SW 1271 (cell line): ENCODE measurements at regions not wholly inside any gene's neighbourhood (a gene's known extent, or its start where the extent isn't known, plus 50 kb on each side); places are given as distances from the start of the nearest gene placed in this dataset.
"Not testable (repeated sequence)": the region's sequence is repeated elsewhere in the genome, so short reads cannot be mapped to it uniquely, and the experiment has no call there.

Source experiments
- DNase-seq, 2 experiments: peaks; one replicate each; lab custom pipeline; 2025; lab: John Stamatoyannopoulos, UW

DNA sequence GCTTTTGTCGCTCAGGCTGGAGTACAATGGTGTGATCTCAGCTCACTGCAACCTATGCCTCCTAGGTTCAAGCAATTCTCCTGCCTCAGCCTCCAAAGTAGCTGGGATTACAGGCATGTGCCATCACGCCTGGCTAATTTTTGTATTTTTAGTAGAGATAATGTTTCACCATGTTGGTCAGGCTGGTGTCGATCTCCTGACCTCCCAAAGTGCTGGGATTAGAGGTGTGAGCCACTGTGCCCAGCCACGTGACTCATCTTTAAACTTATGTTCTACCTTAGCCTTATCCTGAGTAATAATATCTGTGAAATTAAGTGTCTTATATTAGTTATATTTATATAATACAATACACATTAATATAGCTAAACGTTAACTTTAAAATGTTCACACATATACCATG, 101.2 kb upstream of the CADM1 start:
- DNase-seq = not testable (repeated sequence)

DNA sequence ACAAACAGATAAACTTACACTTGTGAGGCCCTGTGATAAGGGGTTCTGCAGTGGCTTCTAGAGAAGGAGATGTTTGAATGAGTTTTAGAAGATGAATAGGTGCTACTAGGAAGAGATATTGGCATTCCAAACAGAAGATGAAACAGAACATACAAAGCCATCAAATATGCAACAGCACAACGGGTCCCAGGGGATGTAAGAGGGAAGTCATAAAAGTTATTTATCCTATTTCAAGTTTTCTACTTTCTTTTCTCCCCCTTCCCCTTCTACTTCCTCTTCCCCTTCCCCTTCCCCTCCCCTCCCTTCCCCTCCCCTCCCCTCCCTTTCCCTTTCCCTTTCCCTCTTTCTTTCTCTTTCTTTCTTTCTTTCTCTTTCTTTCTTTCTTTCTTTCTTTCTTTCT, 94.9 kb upstream of the CADM1 start:
- no peak for DNase-seq

DNA sequence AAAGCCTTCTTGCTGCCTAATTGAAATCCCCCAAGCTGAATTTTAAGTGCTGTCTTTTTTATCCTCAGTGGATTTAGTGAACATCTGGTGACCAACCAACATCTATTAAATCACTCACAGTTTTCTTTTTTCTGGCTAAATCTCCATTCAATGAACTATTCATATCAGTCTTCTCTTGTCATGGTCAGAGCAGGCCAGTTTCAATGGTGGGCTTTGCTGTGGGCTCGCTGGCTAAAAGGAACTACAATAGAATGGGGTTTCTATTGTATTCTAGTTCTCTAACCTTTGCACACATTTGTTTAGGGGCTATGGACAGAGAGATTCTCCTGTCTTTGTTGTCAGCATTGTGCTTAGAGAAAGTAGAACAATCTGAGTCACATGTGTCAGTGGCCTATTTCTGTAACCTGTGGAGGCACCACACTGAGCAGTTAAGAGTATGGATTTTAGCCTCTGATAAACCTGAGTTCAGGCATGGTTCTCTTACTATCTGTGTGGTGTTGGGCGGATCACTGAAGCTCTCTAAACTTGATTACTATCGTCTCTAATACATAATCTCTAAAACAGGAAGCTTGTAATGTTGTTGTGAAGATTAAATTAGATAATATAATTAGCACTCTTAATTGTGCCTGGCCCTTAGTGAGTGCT, 94.2 kb upstream of the CADM1 start:
- DNase-seq = no peak

DNA sequence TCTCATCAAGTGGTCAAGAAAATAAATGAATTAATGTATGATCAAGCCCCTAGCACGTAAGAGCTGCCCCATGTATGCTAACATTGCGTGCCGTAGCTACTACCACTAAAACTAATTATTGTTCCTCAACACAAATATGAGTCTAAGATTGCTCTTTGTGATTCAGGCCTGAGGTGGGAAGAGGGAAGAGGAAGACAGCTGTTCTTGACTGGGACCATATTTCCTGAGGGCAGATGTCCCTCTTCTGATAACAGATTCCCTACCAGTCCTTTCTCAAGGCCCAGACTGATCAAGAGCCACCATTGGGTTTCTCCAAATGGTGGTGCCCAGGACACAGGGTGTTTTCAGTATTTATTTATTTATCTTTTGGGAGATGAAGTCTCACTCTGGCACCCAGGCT, 87.2 kb upstream of the CADM1 start:
- DNase-seq = no peak

DNA sequence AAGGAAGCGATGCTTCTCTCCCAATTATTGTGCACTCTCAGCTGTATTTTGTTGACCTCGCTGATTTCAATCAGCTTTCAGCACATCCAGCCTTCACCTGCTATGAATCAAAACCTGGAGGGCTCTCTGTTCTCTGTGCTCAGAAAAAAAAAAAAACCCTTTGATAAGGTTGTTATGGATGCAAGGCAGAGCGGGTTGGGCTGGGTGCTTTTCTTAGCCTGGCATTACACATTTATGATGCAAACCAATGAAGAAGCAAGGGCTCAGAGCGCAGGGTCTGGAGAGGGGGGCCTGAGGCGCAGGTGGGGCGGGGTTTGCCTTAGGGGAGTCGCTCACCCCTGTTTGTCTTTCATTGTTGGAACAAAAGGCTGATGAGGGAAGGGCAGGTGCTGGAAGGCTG, 86.0 kb upstream of the CADM1 start:
- DNase-seq = no peak

DNA sequence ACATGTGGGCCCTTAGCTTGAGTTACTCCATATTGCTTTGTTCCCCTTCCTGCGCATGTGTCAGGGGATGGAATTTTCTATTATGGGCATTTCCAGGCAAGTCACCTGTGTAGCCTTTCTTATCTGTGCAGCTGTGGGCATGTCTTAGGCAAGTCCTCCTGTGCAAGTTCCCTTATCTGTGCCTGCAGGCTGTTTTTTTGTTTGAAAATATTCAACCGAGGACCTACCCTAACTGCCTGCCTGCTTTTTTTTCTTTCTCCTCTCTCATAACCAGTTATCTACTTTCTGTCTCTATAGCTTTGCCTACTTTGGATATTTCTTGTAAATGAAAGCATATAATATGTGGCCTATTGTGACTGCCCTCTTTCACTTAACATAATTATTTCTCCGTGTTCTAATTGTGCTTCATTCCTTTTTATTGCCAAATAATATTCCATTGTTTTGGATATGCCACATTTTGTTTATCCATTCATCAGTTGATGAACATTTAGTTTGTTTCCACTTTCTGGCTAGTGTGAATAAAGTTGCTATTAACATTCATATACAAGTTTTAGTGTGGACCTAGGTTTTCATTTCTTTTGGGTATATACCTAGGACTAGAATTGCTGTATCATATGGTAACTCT, 83.6 kb upstream of the CADM1 start:
- DNase-seq = no peak

DNA sequence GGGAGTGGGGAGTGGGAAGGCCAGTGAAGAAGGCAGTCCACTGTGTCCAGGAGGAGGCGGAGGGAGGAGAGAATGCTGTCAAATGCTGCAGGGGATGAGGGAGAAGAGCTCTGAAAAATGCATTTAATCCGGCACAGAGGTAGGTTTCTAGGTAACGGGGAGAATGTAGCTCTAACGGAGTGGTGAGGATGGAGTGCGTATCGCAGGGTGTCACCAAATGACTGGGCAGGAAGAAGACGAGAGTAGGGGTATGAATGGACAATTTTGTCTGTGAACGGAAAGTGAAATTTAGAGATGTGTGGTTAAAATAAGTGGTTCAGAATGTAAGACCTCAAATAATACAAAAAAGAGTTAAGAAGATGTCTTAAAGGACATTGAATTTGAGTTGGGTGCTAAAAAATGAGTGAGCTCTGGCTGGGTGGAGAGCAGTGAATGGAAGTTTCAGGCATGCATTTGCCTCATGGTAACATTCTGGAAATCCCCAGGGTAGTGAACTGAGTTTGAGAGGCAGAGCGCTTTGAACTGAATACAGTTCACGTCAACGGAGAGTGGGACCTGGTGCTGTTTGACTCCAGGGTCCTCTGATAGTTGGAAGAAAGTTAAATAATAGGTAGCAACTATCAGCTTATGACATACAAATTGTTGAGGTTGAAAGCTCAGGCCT, 81.3 kb upstream of the CADM1 start:
- DNase-seq = no peak

DNA sequence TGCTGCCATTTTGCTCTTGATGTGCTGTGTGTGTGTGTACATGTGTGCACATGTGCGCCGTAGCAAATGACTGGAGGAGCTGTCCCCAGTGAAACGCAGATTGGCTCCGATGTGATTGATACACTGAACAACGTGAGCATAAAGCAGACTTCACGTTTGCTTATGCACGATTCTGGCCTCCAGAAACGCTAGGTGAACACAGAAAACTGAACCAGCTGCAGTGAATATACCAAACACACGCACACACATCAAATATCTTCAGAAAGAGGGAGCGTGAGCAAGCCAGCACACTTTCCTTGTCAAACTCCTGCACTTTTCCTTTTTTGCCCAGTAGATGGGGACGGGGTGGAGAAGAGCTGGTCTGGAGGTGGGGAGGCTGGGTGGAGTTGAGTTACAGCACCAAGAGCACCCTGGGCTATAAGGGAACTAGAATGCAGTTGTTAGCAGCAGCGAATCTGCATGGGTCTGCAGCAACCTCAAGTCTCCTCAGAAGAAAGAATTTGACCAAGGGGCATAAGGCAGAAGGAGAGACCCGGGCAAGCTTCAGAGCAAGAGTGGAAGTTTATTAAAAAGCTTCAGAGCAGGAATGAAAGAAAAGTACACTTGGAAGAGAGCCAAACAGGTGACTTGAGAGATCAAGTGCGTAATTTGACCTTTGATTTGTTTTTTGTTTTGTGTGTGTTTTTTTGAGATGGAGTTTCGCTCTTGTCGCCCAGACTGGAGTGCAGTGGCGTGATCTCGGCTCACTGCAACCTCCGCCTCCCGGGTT, 77.8 kb upstream of the CADM1 start:
- no peak for DNase-seq

DNA sequence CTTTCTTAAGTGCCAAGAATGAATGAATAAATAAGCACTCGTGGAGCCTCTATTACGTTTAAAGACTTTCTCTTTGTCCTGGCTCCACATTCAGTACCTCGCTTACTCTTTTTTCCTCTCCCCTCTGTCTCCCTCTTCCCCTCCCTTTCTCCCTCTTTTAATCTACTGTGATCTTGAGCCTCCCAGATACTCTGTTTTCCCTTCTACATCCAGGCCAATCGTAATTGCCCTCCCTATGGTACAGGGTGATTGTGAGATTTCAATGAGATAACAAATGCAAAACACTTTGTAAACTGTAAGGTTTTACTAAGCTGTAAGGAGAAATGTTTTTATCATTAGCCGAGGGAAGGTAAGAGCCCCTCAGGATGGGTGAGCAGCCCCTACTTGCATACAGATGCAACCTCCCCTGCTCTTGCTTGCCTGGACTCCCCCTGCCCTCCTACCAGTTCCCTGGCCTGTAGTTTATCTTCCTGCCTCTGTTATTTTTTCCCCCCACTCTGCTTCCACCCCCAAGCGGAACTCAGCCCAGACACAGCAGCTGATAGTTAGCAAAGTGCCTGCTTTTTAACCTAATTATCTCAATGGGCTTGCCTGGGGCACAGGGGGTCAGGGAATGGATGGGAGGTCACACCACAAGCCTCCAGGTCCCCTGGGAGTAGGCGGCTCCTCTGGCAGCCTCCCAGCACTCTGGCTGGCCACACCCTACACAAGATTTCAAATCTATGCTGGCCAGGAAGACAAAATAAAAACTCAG, 76.9 kb upstream of the CADM1 start:
- DNase-seq = no peak

DNA sequence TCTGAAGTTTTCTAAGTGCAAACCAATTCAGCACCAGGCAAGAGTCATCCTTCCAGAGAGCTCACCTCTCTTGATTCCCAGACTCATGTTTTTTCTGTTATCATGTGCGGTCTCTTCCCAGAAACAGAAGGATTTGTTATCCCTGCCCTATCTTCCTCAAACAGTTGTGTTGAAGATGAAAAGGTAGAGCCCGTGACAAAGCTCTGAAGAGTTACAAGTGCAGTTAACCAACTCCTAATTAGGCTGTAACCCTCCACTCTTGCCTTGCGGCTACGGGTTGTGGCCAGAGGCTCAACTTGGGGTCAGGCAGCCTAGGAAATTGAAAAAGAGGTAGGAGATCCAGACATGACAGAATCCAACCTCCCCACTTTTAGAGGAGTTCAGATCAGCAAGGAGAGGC, 76.2 kb upstream of the CADM1 start:
- DNase-seq = no peak

DNA sequence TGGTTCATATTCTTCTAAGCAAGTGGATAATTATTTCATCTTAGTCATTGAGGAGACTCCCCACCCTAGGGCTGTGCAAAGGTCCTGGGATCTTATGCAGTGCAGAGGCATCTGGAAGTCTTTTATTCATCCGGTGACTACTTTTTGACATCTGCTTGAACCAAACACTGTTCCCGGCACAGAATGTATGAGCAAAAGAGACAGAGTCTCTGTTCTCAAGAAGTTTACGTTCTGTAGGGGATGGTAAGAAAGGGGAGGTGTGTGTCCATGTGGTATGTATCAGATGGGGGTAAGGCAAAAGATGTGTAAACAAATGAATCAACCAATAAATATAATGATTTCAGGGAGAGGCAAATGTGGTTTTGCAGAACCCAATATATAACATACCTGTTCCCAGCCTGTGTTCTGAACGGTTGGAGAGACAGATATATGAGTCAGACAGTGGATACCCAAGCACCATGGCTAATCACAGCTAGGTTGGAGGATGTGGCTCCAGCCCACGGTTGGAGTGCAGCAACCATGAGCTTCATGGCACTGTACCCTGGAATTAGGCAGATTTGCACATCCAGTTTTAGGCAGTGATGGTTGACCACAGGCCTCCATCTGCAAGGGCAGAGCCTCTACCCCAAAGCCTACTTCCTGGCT, 75.1 kb upstream of the CADM1 start:
- no peak for DNase-seq

DNA sequence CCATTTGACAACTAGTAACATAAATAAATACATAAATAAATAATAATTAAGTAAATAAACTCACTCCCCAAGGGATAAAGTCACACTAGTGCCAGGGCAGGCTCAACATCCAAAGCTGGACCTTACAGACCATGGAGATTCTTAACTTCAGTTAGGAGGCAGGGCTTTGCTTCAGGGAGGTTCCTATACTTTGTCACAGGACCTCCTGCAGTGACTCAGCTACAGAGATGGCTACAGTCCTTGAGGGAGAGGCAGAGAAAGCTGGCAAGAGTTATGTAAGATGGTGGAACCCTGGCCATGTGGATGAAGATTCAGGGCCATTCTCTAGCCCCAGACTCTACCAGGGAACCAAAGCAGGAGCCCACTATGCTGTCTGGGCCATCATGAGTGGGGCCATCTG, 74.1 kb upstream of the CADM1 start:
- no peak for DNase-seq

DNA sequence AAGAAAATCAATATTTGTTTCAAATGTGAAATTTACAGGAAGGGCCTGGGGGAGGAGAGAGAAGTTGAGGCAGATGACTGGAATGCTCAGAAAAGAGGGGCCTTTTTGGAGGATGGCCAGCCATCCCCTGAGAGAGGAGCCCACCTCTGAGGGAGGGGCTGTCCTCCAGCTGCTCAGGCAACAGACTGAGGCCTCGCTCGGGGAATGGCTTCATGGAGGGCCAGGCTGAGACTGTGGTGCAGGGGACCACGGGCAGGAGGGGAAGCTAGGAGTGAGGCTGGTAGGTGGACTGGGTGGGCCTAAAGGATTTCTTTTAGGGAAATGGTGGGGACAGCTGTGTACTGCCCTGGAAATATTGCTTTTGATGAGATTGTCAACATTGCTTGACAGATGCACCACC, 73.5 kb upstream of the CADM1 start:
- DNase-seq = no peak

DNA sequence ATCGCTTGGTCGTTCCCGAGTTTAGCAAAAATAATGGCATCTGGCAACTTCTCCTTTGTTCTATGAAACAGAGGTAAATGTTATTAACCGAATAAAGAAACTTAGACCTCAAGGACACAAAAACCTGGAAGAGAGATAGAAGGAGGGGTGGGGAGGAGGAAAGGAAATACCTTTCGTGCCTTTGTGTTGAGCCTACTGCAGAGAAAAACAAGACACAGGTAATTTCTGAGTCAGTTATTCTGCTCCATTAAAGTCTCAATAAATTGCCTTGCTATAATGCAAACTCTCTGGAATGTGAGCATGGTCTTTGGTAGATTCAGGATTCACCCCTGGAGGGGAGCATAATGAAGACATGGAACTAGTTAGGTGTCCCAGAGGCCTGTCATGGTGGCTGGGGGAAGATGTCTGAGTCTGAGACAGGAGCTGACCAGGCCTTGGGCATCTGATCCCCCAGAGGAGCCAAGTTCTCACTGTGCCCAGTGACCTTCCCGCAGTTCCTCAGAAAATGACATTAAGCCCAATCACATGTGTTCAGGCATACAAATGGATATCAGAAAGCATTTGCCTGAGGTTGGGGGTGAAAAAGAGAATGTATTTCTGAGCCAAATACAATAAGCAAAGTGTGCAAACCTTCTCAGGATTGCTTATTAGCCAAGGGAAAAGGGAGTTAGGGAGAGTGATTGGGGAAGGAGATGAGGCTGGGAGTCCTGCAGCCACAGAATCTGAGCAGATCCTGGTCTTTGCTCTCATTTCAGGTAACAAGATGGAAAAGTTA, 72.6 kb upstream of the CADM1 start:
- no peak for DNase-seq

DNA sequence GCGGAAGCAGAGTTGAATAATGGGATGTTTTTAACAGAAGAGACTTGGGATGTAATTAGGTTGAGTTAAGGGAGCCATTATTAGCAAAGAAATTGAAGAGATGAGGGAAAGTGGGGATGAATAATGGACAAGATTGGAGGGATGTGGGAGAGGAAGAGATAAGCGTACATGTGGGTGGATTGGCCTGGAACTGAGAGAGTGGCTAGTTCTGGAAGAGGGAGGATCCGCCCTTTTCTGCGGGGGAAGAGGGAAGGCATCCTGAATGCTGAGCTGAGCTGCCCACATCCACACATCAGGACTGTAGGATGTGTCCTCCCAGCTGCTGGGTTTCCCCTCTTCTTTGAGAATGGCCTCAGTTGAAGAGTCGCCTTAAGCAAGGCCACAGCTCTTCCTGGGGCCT, 68.3 kb upstream of the CADM1 start:
- no peak for DNase-seq

DNA sequence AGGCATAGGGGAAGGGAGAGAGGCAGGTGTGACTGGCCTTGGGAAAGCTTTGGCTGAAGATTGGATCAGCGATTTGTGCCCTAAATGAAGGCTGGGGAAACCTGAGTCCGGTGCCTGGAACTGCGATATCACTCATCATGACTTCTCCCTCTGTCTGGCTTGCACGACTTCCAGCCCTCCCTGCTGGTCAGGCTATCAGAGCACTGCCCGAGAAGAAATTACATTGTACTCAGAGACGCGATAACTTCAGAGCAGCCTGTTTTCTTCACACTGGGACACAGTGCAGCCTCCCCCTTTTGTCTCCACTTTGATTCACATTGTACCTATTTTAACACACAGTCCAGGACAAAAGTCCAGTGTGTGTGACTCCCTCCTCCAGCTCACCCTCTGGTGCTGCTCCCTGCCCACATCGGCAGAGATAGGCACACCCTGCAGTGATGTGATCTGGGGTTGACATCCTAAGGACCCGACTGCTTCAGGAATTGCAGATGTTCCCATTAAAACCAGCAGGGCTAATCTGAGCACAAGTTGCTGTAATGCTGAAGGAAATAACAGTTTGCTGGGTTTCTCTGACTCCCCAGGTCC, 62.1 kb upstream of the CADM1 start:
- no peak for DNase-seq

DNA sequence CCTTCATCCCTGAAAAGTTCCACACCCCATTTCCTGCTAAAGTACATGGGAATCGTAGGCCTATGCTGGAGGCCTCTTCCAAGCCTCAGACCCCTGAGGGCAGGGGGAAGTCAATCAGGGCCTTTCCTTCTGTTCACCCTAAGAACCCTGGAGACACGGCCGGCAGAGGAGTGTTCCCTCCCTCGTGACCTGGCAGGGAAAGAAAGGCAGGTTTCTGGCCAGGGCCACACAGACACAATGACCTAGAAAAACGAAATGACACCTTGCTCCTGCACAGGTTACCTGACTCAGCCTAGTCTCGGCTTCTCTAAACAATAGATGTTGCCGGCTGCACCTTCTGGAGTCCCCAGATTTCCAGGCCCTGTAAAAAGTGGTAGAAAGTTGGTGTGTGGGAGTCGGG, 60.6 kb upstream of the CADM1 start:
- no peak for DNase-seq

DNA sequence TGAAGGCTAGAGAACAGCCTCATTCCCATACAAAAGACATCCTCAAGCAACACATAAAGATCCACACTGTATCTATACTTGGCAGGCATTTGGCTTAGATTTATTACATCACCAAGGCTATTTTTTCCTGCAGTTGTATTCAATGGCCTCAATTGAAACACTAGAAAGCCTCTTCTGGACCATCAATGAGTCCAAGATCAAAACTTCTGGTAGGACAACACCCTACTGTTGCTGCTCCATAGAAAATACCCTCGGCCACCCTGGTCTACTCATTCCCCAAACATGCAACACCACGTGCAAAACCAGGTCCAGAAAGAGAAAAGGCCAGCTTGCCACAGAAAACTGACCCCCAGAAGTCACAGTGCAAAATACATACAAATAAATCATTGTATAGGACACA, 56.9 kb upstream of the CADM1 start:
- DNase-seq = no peak

DNA sequence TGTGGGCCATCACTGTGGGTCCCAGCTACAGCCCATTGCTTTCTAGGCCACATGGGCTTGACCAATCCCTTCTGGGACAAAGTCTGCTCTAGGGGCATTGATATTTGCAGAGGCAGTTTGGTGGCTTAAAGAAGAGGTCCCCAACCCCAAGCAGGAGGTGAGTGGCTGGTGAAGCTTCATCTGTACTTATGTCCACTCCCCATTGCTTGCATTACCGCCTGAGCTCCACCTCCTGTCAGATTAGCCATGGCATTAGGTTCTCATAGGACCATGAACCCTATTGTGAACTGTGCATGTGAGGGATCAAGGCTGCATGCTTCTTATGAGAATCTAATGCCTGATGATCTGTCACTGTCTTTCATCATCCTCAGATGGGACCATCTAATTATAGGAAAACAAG, 54.4 kb upstream of the CADM1 start:
- no peak for DNase-seq

DNA sequence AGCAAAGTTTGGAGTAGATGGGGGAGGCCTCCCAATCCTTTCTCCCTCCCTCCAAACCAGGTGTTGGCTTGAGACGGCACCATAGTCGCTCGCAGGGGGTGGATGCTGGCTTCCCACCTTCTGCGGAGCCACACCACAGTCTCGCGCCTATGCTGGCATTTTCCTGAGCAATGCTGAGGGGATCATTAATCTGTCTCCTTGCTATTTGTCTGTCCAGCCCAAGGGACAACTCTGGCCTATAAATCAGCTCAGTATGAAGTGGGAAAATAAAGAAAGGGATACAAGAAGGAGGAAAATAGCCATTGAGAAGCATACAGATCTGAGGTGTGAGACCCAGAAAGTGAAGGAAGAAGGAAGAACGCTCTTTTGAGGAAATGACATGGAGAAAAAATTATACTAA, 53.5 kb upstream of the CADM1 start:
- no peak for DNase-seq

DNA sequence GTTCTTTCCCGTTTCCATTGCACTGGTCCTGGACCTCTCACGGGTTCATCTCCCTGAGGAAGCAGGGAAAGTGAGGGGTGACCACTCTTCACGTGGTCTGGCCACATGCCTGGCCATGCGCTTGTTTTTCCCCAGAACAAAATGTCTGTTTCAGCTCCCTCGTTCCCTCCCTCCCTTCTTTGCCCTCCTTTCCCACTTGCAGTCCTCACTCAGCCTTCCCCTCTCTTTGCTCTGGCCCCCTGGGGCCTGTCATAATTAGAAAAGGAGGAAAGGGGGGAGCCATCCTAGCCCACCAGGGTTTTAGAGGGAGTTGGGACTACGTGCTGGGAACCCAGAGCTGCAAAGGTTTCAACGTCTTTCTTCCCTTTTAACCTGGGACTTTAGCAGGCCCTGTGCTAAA, 52.8 kb upstream of the CADM1 start:
- no peak for DNase-seq
